HCT116 (cell line): ENCODE measurements at regions not wholly inside any gene's neighbourhood (a gene's known extent, or its start where the extent isn't known, plus 50 kb on each side); places are given as distances from the start of the nearest gene placed in this dataset.

ENCODE experiments used
- ATAC-seq: fragments of 200-7000 bp; cut with Tn5 transposase; 2 replicates; pipeline ENCODE4 v1.9.1; 2020; ENCODE audit warnings: mild to moderate bottlenecking, moderate library complexity
- BruUV-seq: library from RNA; stranded (reverse); fragments of 400-500 nt; replicated peaks from 2 replicates; lab custom pipeline; 2021; lab: Mats Ljungman, UMichigan
- CTCF ChIA-PET: fragments of 300-600 bp; sonication (Branson Sonifier 250); formaldehyde crosslinking; loops from one replicate; lab custom pipeline; 2021; ENCODE audit warnings: antibody characterized with exemption; lab: Charles Lee
- POLR2A ChIA-PET: fragments of 300-600, 350-600 bp; sonication (Branson Sonifier 250); formaldehyde crosslinking; loops from one replicate; lab custom pipeline; 2021; ENCODE audit warnings: antibody characterized with exemption; lab: Charles Lee
- RAD21 ChIA-PET, 2 experiments: fragments of 300-600 bp; sonication (Branson Sonifier 250); formaldehyde crosslinking; loops; one replicate each; lab custom pipeline; 2023; ENCODE audit warnings: low total read pairs in 2 of 2; ENCODE audit not compliant: uncharacterized antibody in 2 of 2, unreplicated experiment in 2 of 2, low non-redundant PET in 1 of 2; lab: Charles Lee
- DNase-seq: peaks from one replicate; pipeline ENCODE4 v3.0.0-alpha.2; 2010; ENCODE audit warnings: low read depth, low spot score
- H2AFZ ChIP-seq: fragments of 200-600 bp; shearing (Covaris generic), sonication (generic); 2 replicates; pipeline ENCODE4 v1.6.1; 2017; ENCODE audit warnings: low read depth, mixed run types, mixed read lengths, antibody characterized with exemption, low read length; ENCODE audit not compliant: poor library complexity, severe bottlenecking
- H3K27ac ChIP-seq: 2 replicates; pipeline ENCODE4 v1.5.1; 2012; ENCODE audit warnings: low read depth, low read length
- H3K27me3 ChIP-seq: fragments of 200-600 bp; sonication (generic); 2 replicates; pipeline ENCODE4 v1.6.1; 2016; ENCODE audit warnings: mixed run types, low read length, mixed read lengths; ENCODE audit not compliant: insufficient read depth
- H3K36me3 ChIP-seq, 2 experiments: fragments of 200-500 bp in 1 of 2; fragments of 200-600 bp in 1 of 2; sonication (Bioruptor generic) in 1 of 2; sonication (generic) in 1 of 2; 2 replicates each; pipeline versions ENCODE4 v1.5.1 to v1.6.1; 2014 to 2016; ENCODE audit warnings: low read length in 2 of 2, inconsistent platforms in 1 of 2, mixed read lengths in 1 of 2, mixed run types in 1 of 2; ENCODE audit not compliant: insufficient read depth in 2 of 2, control insufficient read depth in 1 of 2
- H3K4me1 ChIP-seq, 2 experiments: fragments of 200-600 bp in 1 of 2; sonication (generic) in 1 of 2; 2 replicates each; pipeline versions ENCODE4 v1.5.1 to v1.6.1; 2012 to 2017; ENCODE audit warnings: low read length in 2 of 2, inconsistent platforms in 1 of 2, mild to moderate bottlenecking in 1 of 2, mixed read lengths in 1 of 2, mixed run types in 1 of 2, moderate library complexity in 1 of 2; ENCODE audit not compliant: insufficient read depth in 2 of 2, control insufficient read depth in 1 of 2
- H3K4me2 ChIP-seq: fragments of 200-600 bp; sonication (generic); 2 replicates; pipeline ENCODE4 v1.6.1; 2017; ENCODE audit warnings: mixed run types, low read length, mixed read lengths
- H3K4me3 ChIP-seq, 2 experiments: fragments of 200-600 bp in 1 of 2; sonication (generic) in 1 of 2; replicated peaks in 1 of 2; 2 replicates each; pipeline ENCODE4 v1.5.1; 2011 to 2016; ENCODE audit warnings: low read length in 2 of 2, control low read depth in 1 of 2, low read depth in 1 of 2, mild to moderate bottlenecking in 1 of 2, mixed read lengths in 1 of 2, mixed run types in 1 of 2
- H3K79me2 ChIP-seq: fragments of 200-600 bp; sonication (generic); 2 replicates; pipeline ENCODE4 v1.6.1; 2017; ENCODE audit warnings: mild to moderate bottlenecking, mixed run types, low read length, moderate library complexity, mixed read lengths; ENCODE audit not compliant: insufficient read depth
- H3K9ac ChIP-seq: fragments of 200-600 bp; sonication (generic); 2 replicates; pipeline ENCODE4 v1.6.1; 2016; ENCODE audit warnings: low read length, mixed read lengths
- H3K9me2 ChIP-seq: fragments of 200-600 bp; sonication (generic), shearing (Covaris generic); 2 replicates; pipeline ENCODE4 v1.6.1; 2017; ENCODE audit warnings: mixed run types, mild to moderate bottlenecking, moderate library complexity; ENCODE audit not compliant: insufficient read depth
- H3K9me3 ChIP-seq, 2 experiments: fragments of 200-500 bp in 1 of 2; fragments of 200-600 bp in 1 of 2; sonication (Bioruptor generic) in 1 of 2; sonication (generic) in 1 of 2; 2 replicates each; pipeline ENCODE4 v1.6.1; 2014 to 2017; ENCODE audit warnings: low read length in 2 of 2, mixed read lengths in 2 of 2, inconsistent platforms in 1 of 2, low read depth in 1 of 2, mild to moderate bottlenecking in 1 of 2, mixed run types in 1 of 2, moderate library complexity in 1 of 2; ENCODE audit not compliant: control insufficient read depth in 1 of 2, insufficient read depth in 1 of 2
- H4K20me1 ChIP-seq: fragments of 200-600 bp; sonication (generic), shearing (Covaris generic); 2 replicates; pipeline ENCODE4 v1.6.1; 2017; ENCODE audit warnings: mixed run types, mild to moderate bottlenecking, moderate library complexity; ENCODE audit not compliant: insufficient read depth
- CBX3 ChIP-seq: IDR thresholded peaks from 2 replicates; pipeline ENCODE4 v1.6.1; 2012; ENCODE audit warnings: low read depth
- FOSL1 ChIP-seq: IDR thresholded peaks from 2 replicates; pipeline ENCODE4 v1.6.1; 2012; ENCODE audit warnings: low read depth
- JUND ChIP-seq: IDR thresholded peaks from 2 replicates; pipeline ENCODE4 v1.6.1; 2012
- POLR2AphosphoS5 ChIP-seq: IDR thresholded peaks from 2 replicates; pipeline ENCODE4 v1.6.1; 2011; ENCODE audit warnings: mild to moderate bottlenecking, low read depth, low read length, moderate library complexity
- RAD21 ChIP-seq: IDR thresholded peaks from 2 replicates; pipeline ENCODE4 v1.6.1; 2012; ENCODE audit warnings: low read depth, mild to moderate bottlenecking
- REST ChIP-seq: IDR thresholded peaks from 2 replicates; pipeline ENCODE4 v1.6.1; 2012; ENCODE audit warnings: low read depth
- SP1 ChIP-seq: IDR thresholded peaks from 2 replicates; pipeline ENCODE4 v1.6.1; 2012; ENCODE audit warnings: low read depth
- SRF ChIP-seq: IDR thresholded peaks from 2 replicates; pipeline ENCODE4 v1.6.1; 2012; ENCODE audit warnings: low read depth
- TCF7L2 ChIP-seq: IDR thresholded peaks from 2 replicates; pipeline ENCODE4 v1.7.0; 2011; ENCODE audit warnings: borderline replicate concordance, inconsistent platforms; ENCODE audit not compliant: insufficient read depth, insufficient read length; ENCODE audit errors: extremely low read depth
- YY1 ChIP-seq: IDR thresholded peaks from 2 replicates; pipeline ENCODE4 v1.6.1; 2011; ENCODE audit warnings: low read length, low read depth, moderate library complexity, mild to moderate bottlenecking; ENCODE audit not compliant: insufficient replicate concordance; ENCODE audit errors: extremely low read depth
- ZBTB33 ChIP-seq: IDR thresholded peaks from 2 replicates; pipeline ENCODE4 v1.6.1; 2011; ENCODE audit warnings: mild to moderate bottlenecking, low read length, moderate library complexity; ENCODE audit not compliant: insufficient replicate concordance; ENCODE audit errors: extremely low read depth
- intact Hi-C: fragments of 100-400 bp; cut with micrococcal nuclease; formaldehyde crosslinking; loops from 2 replicates; pipeline ENCODE4 v1.10.0; 2022
- TF ChIP-seq, protein P1 (sequence below): IDR thresholded peaks from 2 replicates; pipeline ENCODE4 v1.6.1; 2012

- no TSS peak for BruUV-seq
These were observed 162.2 kb downstream of the HSD17B3 start for GRCh38 chr9:96139592-96140295.

More at GRCh38 chr9:96139592-96140295, 162.2 kb downstream of the HSD17B3 start:
- Histone ChIP-seq H2AFZ (no peak overlapping the region), H3K4me3 (no peak overlapping the region), H3K36me3 (no peaks in the 10 kb centered on the region), H3K4me2 (no peak overlapping the region), H3K9ac (no peak overlapping the region), H3K27ac (no peak overlapping the region), H4K20me1 (no peaks in the 10 kb centered on the region), H3K27me3 (no peaks in the 10 kb centered on the region), H3K9me3 (no peaks in the 10 kb centered on the region), H3K4me1 (no peaks in the 10 kb centered on the region), H3K9me2 (no peaks in the 10 kb centered on the region), H3K79me2 (no peaks in the 10 kb centered on the region)
- ChIA-PET POLR2A (no interaction called here), CTCF (no interaction called here), RAD21 (no interaction called here)
- intact Hi-C loops, result no loop called here
- DNase-seq, result no peak
- ATAC-seq, result no peak
- TF ChIP-seq RAD21 (no peak), POLR2AphosphoS5 (no peak), FOSL1 (no peak), YY1 (no peak), REST (no peak), JUND (no peak), ZBTB33 (no peak), TCF7L2 (no peak), CBX3 (no peak), SRF (no peak), SP1 (no peak)
- TF ChIP-seq, protein P1, sequence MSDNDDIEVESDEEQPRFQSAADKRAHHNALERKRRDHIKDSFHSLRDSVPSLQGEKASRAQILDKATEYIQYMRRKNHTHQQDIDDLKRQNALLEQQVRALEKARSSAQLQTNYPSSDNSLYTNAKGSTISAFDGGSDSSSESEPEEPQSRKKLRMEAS, result no peak
